Activated T-helper 1 cell treated with anti-CD3 and anti-CD28 coated beads, Interleukin-12 subunit alpha, Interleukin-12 subunit beta, Interleukin-2, Interleukin-4 antibody, amounts not matched to agents 30 ng/mL and 10 ng/mL and 1 ng/mL, durations not matched to agents 14 hours and 24 hours and 36 hours (primary cell): ENCODE measurements at regions not wholly inside any gene's neighbourhood (a gene's known extent, or its start where the extent isn't known, plus 50 kb on each side); places are given as distances from the start of the nearest gene placed in this dataset.

Source experiments
- DNase-seq: peaks from one replicate; pipeline ENCODE4 v3.0.0; 2021; ENCODE audit warnings: low spot score
- H3K27ac Mint-ChIP-seq: one replicate; pipeline ENCODE4 v1.8.0; 2021; ENCODE audit warnings: mild to moderate bottlenecking, mixed read lengths
- H3K27me3 Mint-ChIP-seq: one replicate; pipeline ENCODE4 v1.8.0; 2022; ENCODE audit warnings: mild to moderate bottlenecking, moderate library complexity, mixed read lengths; ENCODE audit not compliant: insufficient read depth
- H3K36me3 Mint-ChIP-seq: one replicate; pipeline ENCODE4 v1.8.0; 2021; ENCODE audit warnings: low read depth, mixed read lengths
- H3K4me1 Mint-ChIP-seq: one replicate; pipeline ENCODE4 v1.8.0; 2021; ENCODE audit warnings: low read depth, mixed read lengths
- H3K4me3 Mint-ChIP-seq: one replicate; pipeline ENCODE4 v1.8.0; 2021; ENCODE audit warnings: mild to moderate bottlenecking, moderate library complexity, mixed read lengths
- H3K9me3 Mint-ChIP-seq: one replicate; pipeline ENCODE4 v1.8.0; 2021; ENCODE audit warnings: mixed read lengths
- intact Hi-C: fragments of 100-400 bp; cut with micrococcal nuclease; formaldehyde crosslinking; loops from one replicate; pipeline ENCODE4 v1.15.1; 2024

DNA sequence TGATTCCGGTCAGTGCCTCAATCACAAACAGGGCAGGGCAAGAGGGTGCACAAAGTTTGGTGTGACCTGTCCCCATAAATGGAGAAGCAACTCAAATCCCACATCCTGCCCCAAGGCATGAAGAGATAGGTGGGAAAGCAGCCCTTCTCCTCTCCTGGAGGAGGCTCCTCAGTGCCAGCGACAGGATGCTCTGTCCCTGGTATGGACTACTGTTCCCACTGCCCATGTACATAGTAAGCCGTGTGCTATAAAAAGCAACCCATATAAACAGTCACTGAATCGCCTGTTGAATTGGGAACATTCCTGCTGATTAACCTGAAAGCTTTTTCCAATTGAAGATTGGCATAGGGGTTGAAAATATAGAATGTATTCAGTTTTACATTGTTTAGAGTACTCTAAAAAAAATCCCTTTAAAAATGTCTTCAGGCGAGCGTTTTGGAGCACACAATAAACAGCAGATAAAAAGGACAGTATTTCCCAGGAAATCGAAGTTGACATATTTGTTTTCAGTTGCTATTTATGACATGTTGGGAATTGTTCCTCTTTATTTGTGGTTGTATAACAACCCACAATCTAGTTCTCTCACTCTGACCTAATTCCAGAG lies 513.9 kb downstream of the DIRAS2 start:
- no peak for DNase-seq
- Mint-ChIP-seq H3K9me3 (no peaks in the 10 kb centered on the region), H3K4me1 (no peaks in the 10 kb centered on the region), H3K4me3 (no peak overlapping the region), H3K27ac (no peak overlapping the region), H3K36me3 (no peaks in the 10 kb centered on the region), H3K27me3 (peaks cover 22% of the 10 kb centered on the region)
- intact Hi-C loops: no loop called here

DNA sequence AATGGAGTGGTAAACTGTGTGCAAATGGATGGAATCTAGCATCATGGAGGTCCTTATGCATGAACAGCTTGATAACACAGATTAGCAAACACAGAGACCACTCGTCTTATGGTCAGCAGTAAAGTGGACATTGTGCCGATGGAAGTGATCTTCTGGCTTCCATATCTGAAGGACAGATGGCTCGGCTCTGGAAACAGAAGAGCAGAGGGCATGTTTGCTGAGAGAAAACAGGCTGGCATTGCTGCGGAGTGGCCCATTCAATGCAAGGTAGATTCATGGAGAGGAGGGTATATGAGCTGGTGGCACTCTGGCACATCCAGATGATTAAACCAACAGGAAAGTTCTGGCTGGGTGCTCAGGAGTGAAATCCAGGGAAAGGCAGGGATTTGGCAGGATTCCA lies 513.2 kb downstream of the DIRAS2 start:
- Mint-ChIP-seq H3K27me3 (peaks cover 18% of the 10 kb centered on the region), H3K4me3 (no peak overlapping the region), H3K9me3 (no peaks in the 10 kb centered on the region), H3K36me3 (no peaks in the 10 kb centered on the region), H3K27ac (no peak overlapping the region), H3K4me1 (no peaks in the 10 kb centered on the region)
- no peak for DNase-seq
- intact Hi-C loops: no loop called here

DNA sequence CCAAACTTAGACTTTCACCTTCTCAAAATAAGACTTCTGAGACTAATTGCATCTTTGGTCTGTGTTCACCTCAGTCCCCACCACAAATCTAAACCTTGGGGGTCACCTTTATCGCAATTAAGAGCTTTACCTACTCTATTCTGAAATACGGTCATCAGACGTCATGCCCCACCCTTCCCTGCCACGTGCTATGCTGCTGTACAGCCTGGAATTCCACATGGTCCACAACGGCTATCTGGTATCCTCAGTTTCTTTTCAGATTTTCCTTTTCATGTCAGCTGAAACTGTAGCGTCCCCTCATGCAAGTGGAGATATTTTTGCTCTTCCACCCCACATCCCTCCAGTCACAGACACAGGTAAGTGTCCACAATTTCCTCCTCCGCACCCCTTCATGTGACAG lies 511.1 kb downstream of the DIRAS2 start:
- H3K36me3 Mint-ChIP-seq: no peaks in the 10 kb centered on the region
- H3K27me3 Mint-ChIP-seq: peaks cover 14% of the 10 kb centered on the region
- intact Hi-C loops: no loop called here

DNA sequence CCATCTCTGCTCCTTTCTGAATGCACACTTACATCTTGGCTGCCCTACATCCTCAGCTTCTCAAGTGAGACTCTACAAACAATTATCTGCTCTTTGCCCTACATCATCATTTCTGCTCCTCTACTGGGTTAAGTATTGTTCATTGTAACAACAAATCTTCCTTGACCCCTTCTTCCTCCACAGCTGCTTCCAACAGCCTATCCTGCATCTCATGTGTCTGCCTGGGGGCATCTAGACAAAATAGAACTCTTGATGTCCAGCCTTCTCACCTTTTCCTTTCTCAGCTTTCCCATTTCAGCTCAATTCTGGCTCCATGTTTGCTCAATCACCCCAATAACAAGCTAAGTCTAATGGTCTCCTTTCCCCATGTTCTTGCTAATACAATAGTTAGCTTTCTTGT lies 509.8 kb downstream of the DIRAS2 start:
- Mint-ChIP-seq H3K4me3 (no peak overlapping the region), H3K27ac (no peak overlapping the region)

More for the DNA sequence above, 511.1 kb downstream of the DIRAS2 start:
- DNase-seq: no peak
- Mint-ChIP-seq H3K4me1 (no peaks in the 10 kb centered on the region), H3K4me3 (no peak overlapping the region), H3K9me3 (no peaks in the 10 kb centered on the region), H3K27ac (no peak overlapping the region)

DNA sequence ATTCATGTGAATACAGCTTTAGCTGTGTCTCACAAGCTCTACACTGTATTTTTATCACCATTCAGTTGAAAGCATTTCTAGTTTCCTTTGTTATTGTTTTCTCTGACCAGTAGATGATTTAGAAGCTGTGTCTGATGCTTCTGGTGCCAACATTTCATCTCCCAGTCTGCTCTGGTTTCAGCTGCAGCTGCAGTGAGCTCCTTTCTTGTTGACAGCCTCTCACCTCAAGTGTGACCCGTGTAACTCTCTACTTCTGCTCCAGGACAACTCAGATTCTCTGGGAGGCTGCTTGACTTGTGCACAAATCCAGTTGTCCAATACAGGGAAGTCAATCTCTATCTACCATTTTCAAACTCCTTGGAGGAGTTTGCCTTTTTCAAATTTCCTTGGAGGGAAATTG lies 504.8 kb downstream of the DIRAS2 start:
- DNase-seq: no peak
- Mint-ChIP-seq H3K4me1 (no peaks in the 10 kb centered on the region), H3K4me3 (no peak overlapping the region), H3K27me3 (peaks cover 18% of the 10 kb centered on the region), H3K27ac (no peak overlapping the region), H3K36me3 (no peaks in the 10 kb centered on the region), H3K9me3 (no peaks in the 10 kb centered on the region)
- intact Hi-C loops: no loop called here

More for the DNA sequence above, 509.8 kb downstream of the DIRAS2 start:
- no peak for DNase-seq
- Mint-ChIP-seq H3K4me1 (no peaks in the 10 kb centered on the region), H3K9me3 (no peaks in the 10 kb centered on the region), H3K36me3 (no peaks in the 10 kb centered on the region), H3K27me3 (peaks cover 16% of the 10 kb centered on the region)
- intact Hi-C loops: no loop called here

DNA sequence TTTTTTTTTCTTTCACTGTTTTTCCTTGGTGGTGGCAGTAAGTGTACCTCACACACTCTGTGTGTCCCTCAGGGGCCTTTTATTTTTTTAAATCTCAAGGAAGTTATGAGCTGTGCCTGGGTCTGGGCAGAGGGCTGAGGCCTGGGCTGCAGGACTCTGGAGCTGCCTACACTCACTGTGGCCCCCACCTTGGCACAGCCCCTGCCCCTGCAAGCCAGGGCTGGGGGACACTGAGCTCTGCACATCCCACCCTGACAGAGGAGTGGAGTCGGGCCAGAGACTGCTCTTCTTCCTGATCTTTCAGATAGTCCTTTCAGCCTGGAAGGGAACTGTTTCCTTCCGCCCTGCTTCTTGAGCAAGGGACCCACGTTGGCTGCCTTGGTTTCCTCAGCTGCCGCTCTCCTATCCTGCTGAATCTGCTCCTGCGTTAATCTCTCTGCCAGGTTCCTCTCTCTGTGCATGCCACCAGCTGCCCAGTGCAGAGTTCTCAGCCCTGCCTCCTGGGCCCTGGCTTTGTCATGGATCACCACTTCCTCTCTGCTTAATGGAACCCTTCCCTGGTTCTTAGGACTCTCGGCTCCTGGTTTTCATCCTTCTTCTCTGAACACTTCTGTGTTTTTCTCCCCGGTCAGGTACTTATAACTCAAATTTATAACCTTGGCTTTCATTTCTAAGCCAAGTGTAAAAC lies 502.3 kb downstream of the DIRAS2 start:
- Mint-ChIP-seq H3K4me3 (no peak overlapping the region), H3K4me1 (no peaks in the 10 kb centered on the region), H3K9me3 (no peaks in the 10 kb centered on the region), H3K27me3 (peaks cover 25% of the 10 kb centered on the region), H3K36me3 (no peaks in the 10 kb centered on the region), H3K27ac (no peak overlapping the region)
- intact Hi-C loops: loop anchor here (2.0 to 5.0 kb wide), 2 partner anchors 87 to 617 kb away; no protein-coding TSS in a partner anchor
- no peak for DNase-seq

DNA sequence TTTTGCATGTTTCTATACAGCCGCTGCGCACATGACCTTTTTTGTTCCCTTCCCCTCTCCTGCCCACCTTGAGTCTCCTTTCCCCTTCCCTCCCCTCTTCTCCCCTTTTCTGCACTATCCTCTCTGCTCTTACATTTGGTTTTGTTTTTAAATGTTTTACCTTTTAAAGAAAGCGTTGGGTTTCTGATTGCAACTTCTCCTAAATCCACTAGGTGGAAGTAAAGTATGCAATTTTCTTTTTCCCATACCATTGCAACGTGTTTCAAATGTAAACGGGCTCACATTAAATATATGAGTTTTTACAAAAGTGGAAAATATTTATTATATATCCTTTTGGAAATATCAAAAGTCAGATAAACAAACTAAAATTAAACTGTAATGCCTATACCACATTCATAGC lies 500.9 kb downstream of the DIRAS2 start:
- no peak overlapping the region for H3K4me3 Mint-ChIP-seq

DNA sequence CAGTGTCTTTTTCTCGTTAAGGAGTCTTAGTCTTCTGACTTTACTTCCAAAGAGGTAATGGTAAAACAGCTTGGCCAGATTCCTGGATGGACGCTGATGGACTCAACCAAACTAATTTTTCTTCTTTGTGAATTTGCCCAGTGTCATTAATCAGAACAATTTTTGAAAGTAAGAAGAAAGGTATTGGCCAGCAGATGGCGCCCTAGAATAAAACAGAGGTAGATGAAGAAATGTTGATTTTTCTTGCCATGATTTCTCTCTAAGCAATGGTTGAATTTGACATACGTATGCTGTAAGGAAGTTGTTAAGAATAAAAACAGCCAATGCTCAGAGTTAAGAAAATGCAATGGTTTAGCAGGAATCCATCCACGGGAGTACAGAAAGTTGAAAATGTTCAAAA lies 500.0 kb downstream of the DIRAS2 start:
- intact Hi-C loops: loop anchor here (5.0 kb wide), 1 partner anchor 615 kb away; no protein-coding TSS in a partner anchor
- no peak overlapping the region for H3K4me3 Mint-ChIP-seq
- DNase-seq: peak; percentile 14
- H3K4me1 Mint-ChIP-seq: no peaks in the 10 kb centered on the region
- no peaks in the 10 kb centered on the region for H3K9me3 Mint-ChIP-seq
- peaks cover 21% of the 10 kb centered on the region for H3K27me3 Mint-ChIP-seq
- H3K27ac Mint-ChIP-seq: no peak overlapping the region
- no peaks in the 10 kb centered on the region for H3K36me3 Mint-ChIP-seq

More for the DNA sequence above, 500.9 kb downstream of the DIRAS2 start:
- no peaks in the 10 kb centered on the region for H3K9me3 Mint-ChIP-seq
- no peak for DNase-seq
- H3K36me3 Mint-ChIP-seq: no peaks in the 10 kb centered on the region
- no peaks in the 10 kb centered on the region for H3K4me1 Mint-ChIP-seq
- no peak overlapping the region for H3K27ac Mint-ChIP-seq
- intact Hi-C loops: loop anchor here (2.0 to 5.0 kb wide), 2 partner anchors 85 to 616 kb away; no protein-coding TSS in a partner anchor
- peaks cover 24% of the 10 kb centered on the region for H3K27me3 Mint-ChIP-seq

DNA sequence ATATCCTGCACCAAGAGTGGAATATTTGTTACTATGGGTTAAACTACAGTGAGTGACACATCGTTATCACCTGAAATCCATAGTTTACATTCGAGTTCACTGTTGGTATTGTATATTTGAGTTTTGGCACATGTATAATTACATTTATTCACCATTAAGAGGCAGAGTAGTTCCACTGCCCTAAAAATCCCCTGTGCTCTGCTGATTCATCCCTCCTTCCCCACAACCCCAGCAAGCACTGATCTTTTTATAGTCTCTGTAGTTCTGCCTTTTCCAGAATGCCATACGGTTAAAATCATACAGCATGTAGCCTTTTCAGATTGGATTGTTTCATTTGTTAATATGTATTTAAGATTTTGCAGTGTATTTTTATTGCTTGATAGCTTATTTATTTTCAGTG lies 495.2 kb downstream of the DIRAS2 start:
- Mint-ChIP-seq H3K27ac (no peak overlapping the region), H3K9me3 (no peaks in the 10 kb centered on the region), H3K4me3 (no peak overlapping the region), H3K4me1 (no peaks in the 10 kb centered on the region), H3K36me3 (no peaks in the 10 kb centered on the region), H3K27me3 (peaks cover 13% of the 10 kb centered on the region)
- intact Hi-C loops: no loop called here
- no peak for DNase-seq

DNA sequence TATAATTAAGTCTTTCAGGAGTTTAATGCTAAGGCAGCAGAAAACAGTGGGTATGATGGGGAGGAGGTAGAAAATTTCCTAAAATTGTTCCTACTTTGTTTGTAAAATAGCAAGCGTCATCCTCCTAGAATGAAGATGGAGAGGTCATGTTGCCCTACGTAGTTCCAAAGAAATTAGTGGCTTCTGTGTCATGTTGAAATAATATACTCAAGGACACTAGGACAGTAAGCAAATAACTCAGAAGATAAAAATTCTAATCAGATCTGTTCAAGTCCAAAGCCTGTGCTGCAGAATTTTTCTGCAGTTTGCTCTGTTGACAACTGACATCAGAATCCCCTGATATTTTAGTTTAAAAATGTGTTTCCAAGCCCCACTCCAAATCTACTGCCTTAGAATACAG lies 486.3 kb downstream of the DIRAS2 start:
- no peak overlapping the region for H3K4me3 Mint-ChIP-seq
- H3K27me3 Mint-ChIP-seq: peaks cover 9% of the 10 kb centered on the region
- no peak overlapping the region for H3K27ac Mint-ChIP-seq
- no peaks in the 10 kb centered on the region for H3K4me1 Mint-ChIP-seq
- DNase-seq: no peak
- no peaks in the 10 kb centered on the region for H3K36me3 Mint-ChIP-seq
- intact Hi-C loops: no loop called here
- no peaks in the 10 kb centered on the region for H3K9me3 Mint-ChIP-seq

DNA sequence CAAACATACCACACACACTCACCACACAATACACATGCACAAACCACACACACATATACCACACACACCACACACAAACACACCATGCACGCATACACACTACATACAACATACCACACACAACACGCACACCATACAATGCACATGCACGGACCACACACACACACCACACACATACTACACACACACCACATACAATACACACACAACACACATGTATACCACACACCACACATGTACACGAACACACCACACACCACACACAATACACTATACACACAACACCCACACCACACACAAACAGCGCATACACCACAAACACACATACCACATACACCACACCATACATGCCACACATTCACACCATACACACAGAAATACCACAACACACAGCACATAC lies 480.3 kb downstream of the DIRAS2 start:
- Mint-ChIP-seq H3K36me3 (no peaks in the 10 kb centered on the region), H3K27me3 (peaks cover 4% of the 10 kb centered on the region), H3K4me1 (no peaks in the 10 kb centered on the region), H3K4me3 (no peak overlapping the region), H3K9me3 (no peaks in the 10 kb centered on the region), H3K27ac (no peak overlapping the region)
- no peak for DNase-seq
- intact Hi-C loops: no loop called here

DNA sequence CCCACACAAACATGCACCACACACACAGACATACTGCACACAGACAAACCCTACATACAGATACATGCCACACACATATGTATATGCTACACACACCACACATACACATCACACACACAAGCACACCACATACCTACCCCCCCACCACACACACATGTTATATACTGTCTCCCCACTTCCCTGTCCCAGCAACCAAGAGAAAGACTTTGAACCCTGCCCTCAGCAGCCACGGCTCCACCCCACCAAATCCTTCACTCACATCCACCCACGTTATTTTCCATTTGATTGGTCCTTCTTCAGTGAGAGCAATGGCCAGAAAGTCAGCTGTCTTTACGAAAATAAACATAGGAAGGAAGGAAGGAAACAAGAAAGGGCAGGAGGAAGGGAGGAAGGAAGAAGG lies 479.8 kb downstream of the DIRAS2 start:
- intact Hi-C loops: no loop called here
- H3K36me3 Mint-ChIP-seq: no peaks in the 10 kb centered on the region
- no peaks in the 10 kb centered on the region for H3K4me1 Mint-ChIP-seq
- H3K27ac Mint-ChIP-seq: no peak overlapping the region
- no peak for DNase-seq
- H3K27me3 Mint-ChIP-seq: peaks cover 4% of the 10 kb centered on the region
- H3K9me3 Mint-ChIP-seq: no peaks in the 10 kb centered on the region
- no peak overlapping the region for H3K4me3 Mint-ChIP-seq

DNA sequence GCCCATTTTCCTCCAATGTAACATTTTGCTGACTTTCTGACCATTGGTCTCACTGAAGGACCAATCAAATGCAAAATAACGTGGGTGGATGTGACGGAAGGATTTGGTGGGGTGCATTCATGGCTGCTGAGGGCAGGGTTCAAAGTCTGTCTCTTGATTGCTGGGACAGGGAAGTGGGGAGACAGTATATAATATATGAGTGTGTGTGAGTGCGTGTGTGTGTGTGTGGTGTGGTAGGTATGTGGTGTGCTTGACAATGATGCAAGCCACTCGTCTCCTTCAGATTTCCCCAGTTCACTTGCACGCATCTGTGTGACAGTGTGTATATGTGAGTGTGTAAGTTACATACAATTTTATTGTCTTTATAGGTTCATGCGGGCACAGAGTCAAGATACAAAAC lies 477.3 kb downstream of the DIRAS2 start:
- Mint-ChIP-seq H3K36me3 (no peaks in the 10 kb centered on the region), H3K27me3 (peaks cover 7% of the 10 kb centered on the region)
- intact Hi-C loops: no loop called here

More for the DNA sequence above, 477.3 kb downstream of the DIRAS2 start:
- no peaks in the 10 kb centered on the region for H3K9me3 Mint-ChIP-seq
- H3K4me1 Mint-ChIP-seq: no peaks in the 10 kb centered on the region
- no peak for DNase-seq
- no peak overlapping the region for H3K4me3 Mint-ChIP-seq
- H3K27ac Mint-ChIP-seq: no peak overlapping the region
